Right atrium auricular region (tissue), 2 donors: ENCODE measurements at regions not wholly inside any gene's neighbourhood (a gene's known extent, or its start where the extent isn't known, plus 50 kb on each side); places are given as distances from the start of the nearest gene placed in this dataset.
A peak's percentile ranks its signal among the peaks of the same experiment; 100 is the strongest.

Experiments
- DNase-seq: peaks from one replicate; pipeline ENCODE4 v3.0.0-alpha.2; 2019; ENCODE audit warnings: low spot score
- H3K27ac ChIP-seq, 2 donors: fragments of 200-600 bp; sonication (generic); 1 replicate in 1 of 2; 2 replicates in 1 of 2; pipeline ENCODE4 v1.5.1; 2016 to 2019
- H3K27me3 ChIP-seq, 2 donors: fragments of 200-600 bp; sonication (generic); one replicate each; pipeline versions ENCODE4 v1.5.1 to v1.6.0; 2017 to 2019
- H3K36me3 ChIP-seq: fragments of 200-600 bp; sonication (generic); one replicate; pipeline ENCODE4 v1.5.1; 2016
- H3K4me1 ChIP-seq, 2 donors: fragments of 200-600 bp; sonication (generic); one replicate each; pipeline versions ENCODE4 v1.5.1 to v1.6.0; 2017 to 2019
- H3K4me3 ChIP-seq, 2 donors: fragments of 200-600 bp; sonication (generic); 1 replicate in 1 of 2; 2 replicates in 1 of 2; pipeline ENCODE4 v1.5.1; 2017 to 2019; ENCODE audit warnings: mild to moderate bottlenecking in 1 of 2, moderate library complexity in 1 of 2
- H3K9me3 ChIP-seq, 2 donors: fragments of 200-600 bp; sonication (generic); one replicate each; pipeline ENCODE4 v1.5.1; 2019
- CTCF ChIP-seq, 2 donors: fragments of 200-600 bp; sonication (generic); IDR thresholded peaks; one replicate each; pipeline ENCODE4 v1.5.1; 2019; ENCODE audit warnings: antibody characterized with exemption in 2 of 2

DNA sequence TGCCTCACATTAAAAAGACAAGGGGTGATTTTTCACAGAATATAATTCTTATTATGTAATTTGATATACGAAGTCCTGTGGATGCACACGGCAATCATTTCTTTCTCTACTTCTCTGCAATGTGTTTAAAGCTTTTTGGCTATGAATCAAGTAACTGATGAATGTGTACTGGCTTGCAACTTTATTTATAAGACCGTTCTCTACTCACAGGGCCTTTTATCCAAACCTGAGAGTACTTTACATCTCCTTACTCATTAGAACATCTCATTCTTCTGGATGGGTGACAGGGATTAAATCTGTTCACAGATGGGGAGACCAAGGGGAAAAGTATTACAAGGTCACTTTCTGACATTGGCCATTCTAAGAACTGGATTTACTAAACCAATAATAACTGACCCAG is 215.8 kb upstream of the DIO2 start:
- no peaks in the 10 kb centered on the region for H3K27me3 ChIP-seq
- H3K36me3 ChIP-seq = no peaks in the 10 kb centered on the region

DNA sequence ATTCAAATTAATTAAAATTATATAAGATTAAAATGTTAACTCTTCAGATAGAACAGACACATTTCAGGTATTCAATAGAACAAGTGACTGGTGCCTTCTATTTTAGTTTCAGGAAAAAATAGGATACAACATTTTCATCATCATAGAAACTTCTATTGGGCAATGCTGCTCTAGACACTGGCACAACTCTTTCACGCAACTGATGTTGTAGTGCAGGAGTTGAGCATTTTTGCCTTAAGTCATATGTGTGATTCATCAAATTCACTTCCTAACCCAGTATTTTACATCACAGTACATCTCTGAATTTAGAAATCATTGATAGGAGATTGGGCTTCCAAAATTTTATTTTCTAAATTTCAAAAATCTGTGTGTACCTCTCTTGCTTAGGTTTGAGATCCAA is 215.4 kb upstream of the DIO2 start:
- TF ChIP-seq CTCF (IDR thresholded peaks at IDR 0.05) = no peak
- Histone ChIP-seq H3K27ac (peak overlapping the region in 1 of 2 donors; percentile 40), H3K9me3 (no peaks in the 10 kb centered on the region), H3K4me1 (peaks cover 0 to 5% of the 10 kb centered on the region in 2 donors), H3K4me3 (no peak overlapping the region), H3K27me3 (no peaks in the 10 kb centered on the region), H3K36me3 (no peaks in the 10 kb centered on the region)
- no peak for DNase-seq

More for the DNA sequence above, 215.8 kb upstream of the DIO2 start:
- H3K9me3 ChIP-seq = no peaks in the 10 kb centered on the region
- no peak for TF ChIP-seq CTCF (IDR thresholded peaks at IDR 0.05)
- H3K27ac ChIP-seq = no peak overlapping the region
- peaks cover 0 to 5% of the 10 kb centered on the region in 2 donors for H3K4me1 ChIP-seq
- DNase-seq = no peak
- no peak overlapping the region for H3K4me3 ChIP-seq

- Histone ChIP-seq H3K4me1 (peaks cover 0 to 5% of the 10 kb centered on the region in 2 donors), H3K27ac (no peak overlapping the region), H3K9me3 (no peaks in the 10 kb centered on the region), H3K4me3 (no peak overlapping the region), H3K27me3 (no peaks in the 10 kb centered on the region), H3K36me3 (no peaks in the 10 kb centered on the region)
- no peak for DNase-seq
- no peak for TF ChIP-seq CTCF (IDR thresholded peaks at IDR 0.05)
Observed at GRCh38 chr14:80425686-80426085, 214.4 kb upstream of the DIO2 start.

DNA sequence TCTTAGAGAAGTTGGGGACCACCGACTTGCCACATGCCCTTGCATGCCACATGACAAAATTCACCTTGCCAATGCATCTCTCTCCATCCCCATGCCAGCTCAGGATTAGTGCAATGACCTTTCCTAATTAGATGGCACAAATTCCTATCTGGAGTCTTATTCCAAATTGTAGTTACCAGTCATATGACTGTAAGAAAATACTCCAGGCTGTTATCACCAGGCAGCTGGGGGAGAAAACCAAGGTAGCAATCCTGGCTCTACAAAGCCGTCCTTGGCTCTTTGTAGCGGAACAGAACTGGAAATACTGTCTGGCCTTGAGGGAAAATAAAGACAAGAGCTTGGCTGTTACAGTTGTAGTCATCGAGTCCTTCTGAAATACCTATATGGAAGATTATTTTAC is 208.5 kb upstream of the DIO2 start:
- no peak for TF ChIP-seq CTCF (IDR thresholded peaks at IDR 0.05)
- Histone ChIP-seq H3K27ac (no peak overlapping the region), H3K4me3 (no peak overlapping the region), H3K4me1 (no peaks in the 10 kb centered on the region), H3K9me3 (no peaks in the 10 kb centered on the region), H3K36me3 (no peaks in the 10 kb centered on the region), H3K27me3 (no peaks in the 10 kb centered on the region)
- no peak for DNase-seq

GRCh38 chr14:80419345-80419744 is 208.0 kb upstream of the DIO2 start:
- Histone ChIP-seq H3K4me3 (no peak overlapping the region), H3K9me3 (no peaks in the 10 kb centered on the region), H3K27ac (no peak overlapping the region), H3K36me3 (no peaks in the 10 kb centered on the region), H3K4me1 (no peaks in the 10 kb centered on the region), H3K27me3 (no peaks in the 10 kb centered on the region)
- TF ChIP-seq CTCF (IDR thresholded peaks at IDR 0.05) = no peak
- no peak for DNase-seq

DNA sequence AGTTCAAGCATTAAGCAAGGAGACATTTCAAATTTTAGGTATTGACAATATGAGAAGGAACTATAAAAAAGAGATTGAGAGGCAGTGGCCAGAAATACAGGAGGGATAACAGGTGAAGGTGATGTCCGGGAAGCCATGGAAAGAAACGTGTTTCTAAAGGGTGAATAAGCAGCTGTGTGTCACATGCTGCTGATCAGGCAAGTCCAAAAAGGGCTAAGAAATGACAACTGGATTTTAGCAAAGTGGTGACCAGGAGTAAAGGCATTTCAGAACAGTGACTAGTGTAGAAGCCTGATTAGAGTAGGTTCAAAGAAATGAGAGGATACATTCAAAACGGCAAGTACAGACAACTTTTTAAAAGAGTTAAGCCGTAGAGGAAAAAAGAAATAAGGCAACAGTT is 204.3 kb upstream of the DIO2 start:
- H3K27ac ChIP-seq = no peak overlapping the region
- H3K36me3 ChIP-seq = no peaks in the 10 kb centered on the region
- no peak for TF ChIP-seq CTCF (IDR thresholded peaks at IDR 0.05)
- H3K9me3 ChIP-seq = no peaks in the 10 kb centered on the region
- no peaks in the 10 kb centered on the region for H3K4me1 ChIP-seq
- H3K4me3 ChIP-seq = no peak overlapping the region
- no peaks in the 10 kb centered on the region for H3K27me3 ChIP-seq
- no peak for DNase-seq
